ENCODE measurements at regions not wholly inside any gene's neighbourhood (a gene's known extent, or its start where the extent isn't known, plus 50 kb on each side); places are given as distances from the start of the nearest gene placed in this dataset.
"Not testable (repeated sequence)": the region's sequence is repeated elsewhere in the genome, so short reads cannot be mapped to it uniquely, and the experiment has no call there.

- H3K27ac ChIP-seq (ENCODE audit: extremely low read depth, low read depth, low read length); H3K4me1 ChIP-seq (replicated peaks in 1 of 2; ENCODE audit: control insufficient read depth in 2 of 2, insufficient read depth in 2 of 2, low read length in 2 of 2); H3K79me2 ChIP-seq (ENCODE audit: control insufficient read depth, insufficient read depth, low read length); H3K4me2 ChIP-seq (ENCODE audit: insufficient read depth, low read length); ATAC-seq; H3K36me3 ChIP-seq (ENCODE audit: control insufficient read depth, insufficient read depth, low read length); H3K9me3 ChIP-seq (replicated peaks; ENCODE audit: control insufficient read depth, insufficient read depth, low read depth, low read length); intact Hi-C loops (cut with micrococcal nuclease); CTCF ChIA-PET (ENCODE audit: low intra/inter-chr PET ratio); H3K9ac ChIP-seq (ENCODE audit: insufficient read depth in 1 of 2, low read depth in 2 of 2, low read length in 2 of 2); H3K4me3 ChIP-seq; H2AFZ ChIP-seq (ENCODE audit: low read depth, low read length); H3K27me3 ChIP-seq (ENCODE audit: control insufficient read depth in 2 of 2, insufficient read depth in 2 of 2, low read length in 2 of 2); FAIRE-seq; H4K20me1 ChIP-seq (replicated peaks; ENCODE audit: control insufficient read depth, insufficient read depth, low read length); POLR2A ChIA-PET; BruUV-seq (replicated peaks); DNase-seq (ENCODE audit: extremely low read depth in 1 of 4, low spot score in 3 of 4); in situ Hi-C loops (cut with MboI); H3K9me1 ChIP-seq (ENCODE audit: control insufficient read depth, insufficient read depth, low read length); TF ChIP-seq NR2C2 (CRISPR knock-in tag; IDR thresholded peaks at IDR 0.05): not testable (repeated sequence)
- TF ChIP-seq NR2C2 (tag; IDR thresholded peaks at IDR 0.05), result peak; percentile 59
- peak; percentile 87 for TF ChIP-seq NR2C1 (IDR thresholded peaks at IDR 0.05)
- TF ChIP-seq NR2C1 (tag; IDR thresholded peaks at IDR 0.05), result peak; percentile 79
- WGBS (ENCODE audit: insufficient coverage, low coverage, missing lambda C conversion rate), result no CpG with 5 or more reads among the region's 3 CpGs
Measured at GRCh38 chr3:110889376-110889699, 182.3 kb upstream of the NECTIN3 start.

- ChIA-PET POLR2A (no interaction called here), CTCF (ENCODE audit: low intra/inter-chr PET ratio) (no interaction called here)
- Histone ChIP-seq H4K20me1 (replicated peaks; ENCODE audit: control insufficient read depth, insufficient read depth, low read length) (no peaks in the 10 kb centered on the region), H3K4me3 (no peak overlapping the region), H3K9ac (ENCODE audit: insufficient read depth in 1 of 2, low read depth in 2 of 2, low read length in 2 of 2) (no peak overlapping the region), H3K27ac (ENCODE audit: extremely low read depth, low read depth, low read length) (no peak overlapping the region), H3K27me3 (ENCODE audit: control insufficient read depth in 2 of 2, insufficient read depth in 2 of 2, low read length in 2 of 2) (no peaks in the 10 kb centered on the region), H3K4me2 (ENCODE audit: insufficient read depth, low read length) (no peak overlapping the region), H3K9me3 (replicated peaks; ENCODE audit: control insufficient read depth, insufficient read depth, low read depth, low read length) (no peaks in the 10 kb centered on the region), H2AFZ (ENCODE audit: low read depth, low read length) (no peak overlapping the region), H3K36me3 (ENCODE audit: control insufficient read depth, insufficient read depth, low read length) (no peaks in the 10 kb centered on the region), H3K9me1 (ENCODE audit: control insufficient read depth, insufficient read depth, low read length) (no peaks in the 10 kb centered on the region), H3K4me1 (replicated peaks in 1 of 2; ENCODE audit: control insufficient read depth in 2 of 2, insufficient read depth in 2 of 2, low read length in 2 of 2) (no peaks in the 10 kb centered on the region), H3K79me2 (ENCODE audit: control insufficient read depth, insufficient read depth, low read length) (no peaks in the 10 kb centered on the region)
- ATAC-seq (no peak), DNase-seq (ENCODE audit: extremely low read depth in 1 of 4, low spot score in 3 of 4) (no peak), FAIRE-seq (no peak)
- in situ Hi-C loops (cut with MboI), result no loop called here
- intact Hi-C loops (cut with micrococcal nuclease), result no loop called here
- TF ChIP-seq NR3C1 (CRISPR knock-in tag; IDR thresholded peaks at IDR 0.05) (no peak), ZKSCAN8 (CRISPR knock-in tag; IDR thresholded peaks at IDR 0.05) (no peak), LEF1 (IDR thresholded peaks at IDR 0.05) (no peak), ZNF589 (CRISPR knock-in tag; IDR thresholded peaks at IDR 0.05; ENCODE audit: low read depth) (no peak), TAF7 (tag; IDR thresholded peaks at IDR 0.05) (no peak), YBX1 (IDR thresholded peaks at IDR 0.05) (no peak), U2AF2 (optimal IDR thresholded peaks at IDR 0.05; ENCODE audit: low read depth, low read length) (no peak), IRF1 (CRISPR knock-in tag; IDR thresholded peaks at IDR 0.05; ENCODE audit: borderline replicate concordance) (no peak), CBX3 (IDR thresholded peaks at IDR 0.05; ENCODE audit: borderline replicate concordance in 1 of 2, low read length in 2 of 2) (no peak), TBL1XR1 (IDR thresholded peaks at IDR 0.05; ENCODE audit: low read length in 2 of 2) (no peak), RFX1 (IDR thresholded peaks at IDR 0.05) (no peak), ZNF449 (CRISPR knock-in tag; IDR thresholded peaks at IDR 0.05) (no peak)
- no TSS peak for BruUV-seq (replicated peaks)
- 0% methylated on average over 2 of the region's 2 CpGs for WGBS (ENCODE audit: insufficient coverage, low coverage, missing lambda C conversion rate)
Measured at GRCh38 chr3:110894574-110894973, 177.0 kb upstream of the NECTIN3 start.

All from K562 (cell line).